Progenitor cell of endocrine pancreas (in vitro differentiated cells): ENCODE measurements at regions not wholly inside any gene's neighbourhood (a gene's known extent, or its start where the extent isn't known, plus 50 kb on each side); places are given as distances from the start of the nearest gene placed in this dataset.

ENCODE experiments used
- DNase-seq: peaks from one replicate; pipeline ENCODE4 v3.0.0; 2021; ENCODE audit warnings: low spot score; ENCODE audit not compliant: unreplicated experiment
- H3K27ac Mint-ChIP-seq: 2 replicates; pipeline ENCODE4 v1.8.0; 2021; ENCODE audit warnings: mild to moderate bottlenecking, moderate library complexity, mixed read lengths
- H3K27me3 Mint-ChIP-seq: 2 replicates; pipeline ENCODE4 v1.8.0; 2021; ENCODE audit warnings: mixed read lengths
- H3K36me3 Mint-ChIP-seq: 2 replicates; pipeline ENCODE4 v1.8.0; 2022; ENCODE audit warnings: mixed read lengths; ENCODE audit not compliant: insufficient read depth
- H3K4me1 Mint-ChIP-seq: 2 replicates; pipeline ENCODE4 v1.8.0; 2021; ENCODE audit warnings: low read depth, mixed read lengths
- H3K4me3 Mint-ChIP-seq: 2 replicates; pipeline ENCODE4 v1.8.0; 2021; ENCODE audit warnings: low read depth, mild to moderate bottlenecking, moderate library complexity, mixed read lengths
- H3K9me3 Mint-ChIP-seq: 2 replicates; pipeline ENCODE4 v1.8.0; 2021; ENCODE audit warnings: low read depth, mixed read lengths
- CTCF ChIP-seq: fragments of 200-600 bp; sonication (generic); IDR thresholded peaks from one replicate; pipeline ENCODE4 v1.5.0; 2021; ENCODE audit warnings: antibody characterized with exemption, mild to moderate bottlenecking; ENCODE audit not compliant: unreplicated experiment

- H3K9me3 Mint-ChIP-seq: no peaks in the 10 kb centered on the region
- H3K27me3 Mint-ChIP-seq: peaks cover 4% of the 10 kb centered on the region
- no peak for TF ChIP-seq CTCF
- H3K27ac Mint-ChIP-seq: no peak overlapping the region
- peaks cover 1% of the 10 kb centered on the region for H3K4me1 Mint-ChIP-seq
- H3K36me3 Mint-ChIP-seq: no peaks in the 10 kb centered on the region
- H3K4me3 Mint-ChIP-seq: no peak overlapping the region
- DNase-seq: no peak
Measured at GRCh38 chr16:79473456-79473855, 127.1 kb downstream of the MAF start.

- TF ChIP-seq CTCF: no peak
- H3K4me3 Mint-ChIP-seq: no peak overlapping the region
- H3K9me3 Mint-ChIP-seq: no peaks in the 10 kb centered on the region
- H3K4me1 Mint-ChIP-seq: peaks cover 1% of the 10 kb centered on the region
- no peak overlapping the region for H3K27ac Mint-ChIP-seq
- H3K36me3 Mint-ChIP-seq: no peaks in the 10 kb centered on the region
- no peak for DNase-seq
- peaks cover 4% of the 10 kb centered on the region for H3K27me3 Mint-ChIP-seq
Measured at GRCh38 chr16:79472426-79472825, 128.1 kb downstream of the MAF start.

- peaks cover 4% of the 10 kb centered on the region for H3K27me3 Mint-ChIP-seq
- no peak for TF ChIP-seq CTCF
Measured at GRCh38 chr16:79469999-79470398, 130.5 kb downstream of the MAF start.

GRCh38 chr16:79468631-79469030 lies 131.9 kb downstream of the MAF start:
- H3K4me1 Mint-ChIP-seq: no peaks in the 10 kb centered on the region
- H3K9me3 Mint-ChIP-seq: no peaks in the 10 kb centered on the region
- H3K27ac Mint-ChIP-seq: peak overlapping the region; percentile 57
- no peak for TF ChIP-seq CTCF
- no peak overlapping the region for H3K4me3 Mint-ChIP-seq
- H3K36me3 Mint-ChIP-seq: no peaks in the 10 kb centered on the region
- no peaks in the 10 kb centered on the region for H3K27me3 Mint-ChIP-seq
- no peak for DNase-seq

More at GRCh38 chr16:79469999-79470398, 130.5 kb downstream of the MAF start:
- Mint-ChIP-seq H3K4me1 (peaks cover 1% of the 10 kb centered on the region), H3K36me3 (no peaks in the 10 kb centered on the region), H3K9me3 (no peaks in the 10 kb centered on the region), H3K27ac (no peak overlapping the region), H3K4me3 (no peak overlapping the region)
- no peak for DNase-seq

GRCh38 chr16:79468121-79468552 lies 132.4 kb downstream of the MAF start:
- Mint-ChIP-seq H3K27ac (no peak overlapping the region), H3K36me3 (no peaks in the 10 kb centered on the region), H3K9me3 (no peaks in the 10 kb centered on the region), H3K4me1 (no peaks in the 10 kb centered on the region), H3K4me3 (no peak overlapping the region), H3K27me3 (no peaks in the 10 kb centered on the region)
- TF ChIP-seq CTCF: no peak
- DNase-seq: no peak
